ENCODE measurements at regions not wholly inside any gene's neighbourhood (a gene's known extent, or its start where the extent isn't known, plus 50 kb on each side); places are given as distances from the start of the nearest gene placed in this dataset.
"Not testable (repeated sequence)": the region's sequence is repeated elsewhere in the genome, so short reads cannot be mapped to it uniquely, and the experiment has no call there.

- not testable (repeated sequence) for TF ChIP-seq CTCF, POLR2A (IDR thresholded peaks at IDR 0.05)
These were observed 245.4 kb downstream of the BCL2L11 start for GRCh38 chr2:111365986-111366640.

All from Peyer's patch (tissue), 4 donors.